GM20000 (cell line): ENCODE measurements at regions not wholly inside any gene's neighbourhood (a gene's known extent, or its start where the extent isn't known, plus 50 kb on each side); places are given as distances from the start of the nearest gene placed in this dataset.

ENCODE experiments used
- DNase-seq: peaks from one replicate; pipeline ENCODE4 v3.0.0; 2012; ENCODE audit warnings: low spot score
- TF ChIP-seq, protein P1 (sequence below): IDR thresholded peaks from 2 replicates; pipeline ENCODE4 v1.5.1; 2012; ENCODE audit warnings: mild to moderate bottlenecking, control low read depth; ENCODE audit errors: extremely low read depth, missing control alignments

DNA sequence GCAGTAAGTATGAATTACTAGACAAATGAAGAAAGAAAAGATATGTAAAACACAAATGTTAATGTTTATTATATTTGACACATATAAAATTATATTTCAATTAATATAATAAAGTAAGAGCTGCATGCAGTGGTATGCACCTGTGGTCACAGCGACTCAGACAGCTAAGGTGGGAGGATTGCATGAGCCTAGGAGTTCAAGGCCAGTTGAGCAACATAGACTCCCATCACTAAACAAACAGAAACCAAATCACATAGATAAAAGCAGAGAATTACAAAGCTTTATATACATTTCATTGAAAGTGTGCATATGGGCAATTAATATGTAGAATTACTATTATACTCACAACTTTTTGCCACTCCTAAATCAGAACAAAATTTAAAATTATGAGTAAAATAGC is 70.0 kb upstream of the HTATIP2 start:
- no peak for DNase-seq

DNA sequence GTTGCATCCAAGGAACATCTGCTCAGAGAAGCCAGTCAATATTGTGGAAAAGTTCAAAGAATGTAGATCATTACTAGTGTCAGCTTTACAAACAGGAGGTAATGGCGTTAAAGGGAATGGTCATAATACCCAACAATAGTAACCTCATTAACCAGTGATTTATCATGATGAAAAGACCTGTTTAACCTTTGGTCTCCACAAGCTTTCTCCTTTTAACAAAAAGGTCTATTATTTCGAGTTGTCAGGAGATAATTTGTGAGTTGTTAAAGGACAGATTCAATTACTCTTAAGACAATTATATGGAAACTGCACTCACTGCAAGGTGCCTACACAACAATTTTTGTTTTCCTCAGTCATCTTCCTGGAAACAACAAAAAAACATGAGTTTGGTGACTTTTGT is 73.8 kb upstream of the HTATIP2 start:
- TF ChIP-seq, protein P1, sequence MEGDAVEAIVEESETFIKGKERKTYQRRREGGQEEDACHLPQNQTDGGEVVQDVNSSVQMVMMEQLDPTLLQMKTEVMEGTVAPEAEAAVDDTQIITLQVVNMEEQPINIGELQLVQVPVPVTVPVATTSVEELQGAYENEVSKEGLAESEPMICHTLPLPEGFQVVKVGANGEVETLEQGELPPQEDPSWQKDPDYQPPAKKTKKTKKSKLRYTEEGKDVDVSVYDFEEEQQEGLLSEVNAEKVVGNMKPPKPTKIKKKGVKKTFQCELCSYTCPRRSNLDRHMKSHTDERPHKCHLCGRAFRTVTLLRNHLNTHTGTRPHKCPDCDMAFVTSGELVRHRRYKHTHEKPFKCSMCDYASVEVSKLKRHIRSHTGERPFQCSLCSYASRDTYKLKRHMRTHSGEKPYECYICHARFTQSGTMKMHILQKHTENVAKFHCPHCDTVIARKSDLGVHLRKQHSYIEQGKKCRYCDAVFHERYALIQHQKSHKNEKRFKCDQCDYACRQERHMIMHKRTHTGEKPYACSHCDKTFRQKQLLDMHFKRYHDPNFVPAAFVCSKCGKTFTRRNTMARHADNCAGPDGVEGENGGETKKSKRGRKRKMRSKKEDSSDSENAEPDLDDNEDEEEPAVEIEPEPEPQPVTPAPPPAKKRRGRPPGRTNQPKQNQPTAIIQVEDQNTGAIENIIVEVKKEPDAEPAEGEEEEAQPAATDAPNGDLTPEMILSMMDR = no peak
- DNase-seq = no peak

More for the DNA sequence above, 70.0 kb upstream of the HTATIP2 start:
- TF ChIP-seq, protein P1 = no peak

DNA sequence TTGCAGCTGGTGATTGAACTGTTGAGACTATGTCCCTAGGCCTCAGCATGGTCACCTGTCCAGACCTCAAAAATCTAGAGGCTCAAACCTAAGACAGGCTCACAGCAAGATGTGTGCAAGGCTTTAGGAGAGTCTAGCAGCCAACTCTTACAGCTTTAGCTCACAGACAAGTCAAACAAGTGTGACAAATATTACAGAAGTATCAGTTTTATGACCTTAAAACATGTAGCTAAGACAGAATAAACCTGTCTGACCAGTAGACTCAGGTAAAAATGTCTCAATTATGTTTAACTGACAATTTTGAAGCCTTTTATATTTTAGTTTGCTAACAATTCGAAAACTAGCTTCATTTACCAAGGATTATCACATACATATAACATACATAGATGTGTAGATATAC is 80.0 kb upstream of the HTATIP2 start:
- TF ChIP-seq, protein P1 = no peak
- DNase-seq = no peak

DNA sequence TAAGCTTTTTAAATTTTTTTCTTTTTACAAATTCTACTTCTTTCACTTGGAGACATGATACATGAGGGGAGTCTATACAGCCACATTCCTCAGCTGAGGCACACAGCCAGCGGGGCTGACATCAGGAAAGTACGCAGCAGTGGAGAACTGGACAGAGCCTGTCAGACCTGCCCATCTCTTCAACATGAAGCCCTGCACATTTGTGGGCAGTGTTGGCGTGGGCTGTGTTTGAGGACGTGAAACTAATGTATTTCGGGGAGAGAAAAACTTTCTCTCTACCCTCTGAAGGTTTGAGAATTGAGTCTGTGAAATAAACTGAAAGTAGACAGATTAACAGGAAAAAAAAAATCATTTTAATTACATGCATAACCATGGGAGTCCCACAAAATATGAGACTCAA is 84.8 kb upstream of the HTATIP2 start:
- DNase-seq = peak; percentile 19
- TF ChIP-seq, protein P1 = no peak

DNA sequence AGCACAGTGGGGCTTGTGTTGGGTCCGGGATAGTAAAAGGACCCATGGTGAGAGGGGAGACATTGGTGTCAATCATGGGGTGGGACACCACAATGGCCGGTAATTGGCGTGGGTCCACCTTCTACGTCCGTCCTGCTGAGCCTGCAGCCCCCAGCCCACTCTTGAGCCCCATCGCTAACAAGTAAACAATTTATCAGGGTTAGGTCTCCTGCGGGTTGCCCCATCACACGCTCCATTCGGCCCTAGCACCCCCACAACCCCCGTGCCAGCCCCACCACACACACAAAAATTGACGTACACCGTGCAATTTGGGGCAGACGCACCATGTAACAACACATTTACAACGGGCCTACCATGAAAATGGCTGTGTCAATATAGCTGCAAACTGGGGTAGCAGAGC is 86.5 kb upstream of the HTATIP2 start:
- no peak for DNase-seq
- TF ChIP-seq, protein P1 = no peak

DNA sequence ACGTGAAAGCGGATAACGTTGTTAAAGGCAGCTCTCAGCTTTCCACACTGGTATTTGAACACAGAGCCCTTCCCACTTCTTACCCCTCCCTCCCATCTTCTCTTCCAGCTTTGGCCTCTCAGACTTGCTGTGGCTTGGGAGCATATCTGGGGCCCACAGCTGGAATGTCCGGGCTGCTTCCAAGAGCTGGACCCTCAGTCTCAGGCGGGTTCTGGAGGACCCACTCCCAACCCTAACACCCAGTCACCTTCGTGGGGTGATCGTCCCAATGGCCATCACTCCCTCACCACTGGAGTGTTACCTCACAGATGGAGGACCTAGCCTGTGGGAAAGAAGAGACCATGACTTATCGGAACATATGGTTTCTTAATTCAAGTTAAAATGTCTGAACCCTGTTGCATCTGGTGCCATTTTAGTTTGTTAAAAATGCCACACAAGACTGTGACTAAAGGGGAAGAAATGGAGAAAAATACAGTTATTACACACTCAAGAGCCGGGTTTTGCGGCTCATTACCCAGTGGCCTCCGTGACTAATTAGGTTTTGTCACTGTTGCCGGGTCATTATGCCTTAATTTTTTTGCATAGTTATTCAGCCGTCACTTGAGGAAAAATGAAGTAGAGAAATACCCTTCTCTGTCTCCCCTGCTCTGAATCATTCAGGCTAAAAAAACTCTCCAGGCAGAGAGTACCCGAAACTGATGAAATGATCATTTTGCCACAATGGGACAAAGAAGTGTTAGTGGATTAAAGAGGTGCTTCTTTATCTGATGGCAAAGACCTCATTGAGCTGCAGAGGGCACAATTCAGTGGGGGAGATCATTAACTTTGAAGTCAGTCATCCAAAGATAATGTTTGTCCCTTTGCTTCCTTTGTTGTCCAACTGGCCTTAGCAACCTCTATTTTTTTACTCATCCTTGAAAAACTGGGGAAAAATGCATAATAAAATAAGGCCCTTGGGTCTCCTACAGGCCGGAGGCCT is 87.2 kb upstream of the HTATIP2 start:
- TF ChIP-seq, protein P1 = no peak
- no peak for DNase-seq

DNA sequence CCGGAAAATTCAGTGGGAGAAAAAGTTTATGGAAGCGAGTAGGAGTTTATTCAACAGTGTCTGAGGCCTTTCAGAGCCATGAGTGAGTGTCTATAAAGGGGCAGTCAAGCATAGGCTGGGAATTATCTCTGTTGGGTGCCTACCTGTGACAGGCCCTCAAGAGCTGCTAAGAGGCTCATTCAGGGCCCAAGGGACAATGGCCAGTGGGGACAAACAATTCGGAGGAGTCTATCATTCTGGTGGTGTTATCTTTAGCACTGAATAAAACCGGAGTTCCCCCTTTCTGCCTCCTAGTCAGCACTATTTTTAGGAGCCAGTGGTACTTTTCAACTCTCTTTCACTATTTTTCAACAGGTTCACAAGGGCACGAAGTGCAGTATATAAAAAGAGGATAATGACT is 89.5 kb upstream of the HTATIP2 start:
- TF ChIP-seq, protein P1 = no peak
- peak; percentile 13 for DNase-seq
